PC-3 (cell line): ENCODE measurements at regions not wholly inside any gene's neighbourhood (a gene's known extent, or its start where the extent isn't known, plus 50 kb on each side); places are given as distances from the start of the nearest gene placed in this dataset.

ENCODE experiments used
- EZH2 ChIP-seq: fragments of 300-600 bp; sonication (generic); IDR thresholded peaks from one replicate; pipeline ENCODE4 v1.6.1; 2017; ENCODE audit warnings: antibody characterized with exemption, mild to moderate bottlenecking, low read length; ENCODE audit not compliant: unreplicated experiment
- EZH2phosphoT487 ChIP-seq: fragments of 300-600 bp; sonication (generic); IDR thresholded peaks from 2 replicates; pipeline ENCODE4 v1.6.1; 2018; ENCODE audit warnings: mild to moderate bottlenecking, antibody characterized with exemption, low read length, borderline replicate concordance
- TF ChIP-seq, protein P1 (sequence below): fragments of 300-600 bp; sonication (generic); conservative IDR thresholded peaks from 2 replicates; pipeline ENCODE4 v1.5.1; 2017; ENCODE audit warnings: antibody characterized with exemption, low read depth, mild to moderate bottlenecking, low read length

DNA sequence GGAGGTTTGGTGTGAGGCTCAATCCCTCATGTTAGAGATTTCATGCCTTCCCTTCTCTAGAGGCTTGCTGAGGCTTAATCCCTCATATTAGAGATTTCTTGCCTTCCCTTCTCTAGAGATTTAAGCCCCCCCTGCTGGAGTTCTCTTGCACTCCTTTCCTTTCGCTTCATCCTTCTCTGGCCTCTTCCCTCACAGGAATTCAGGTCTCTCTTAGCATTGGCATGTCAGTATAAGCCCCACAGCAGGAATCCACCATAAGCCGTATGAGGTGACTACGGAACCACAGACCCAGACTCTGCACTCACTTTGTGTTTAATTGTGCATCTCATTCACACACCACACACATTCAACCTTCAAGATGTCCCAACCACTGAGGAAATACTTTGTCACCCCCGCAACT is 338.6 kb upstream of the POU1F1 start:
- TF ChIP-seq, protein P1, sequence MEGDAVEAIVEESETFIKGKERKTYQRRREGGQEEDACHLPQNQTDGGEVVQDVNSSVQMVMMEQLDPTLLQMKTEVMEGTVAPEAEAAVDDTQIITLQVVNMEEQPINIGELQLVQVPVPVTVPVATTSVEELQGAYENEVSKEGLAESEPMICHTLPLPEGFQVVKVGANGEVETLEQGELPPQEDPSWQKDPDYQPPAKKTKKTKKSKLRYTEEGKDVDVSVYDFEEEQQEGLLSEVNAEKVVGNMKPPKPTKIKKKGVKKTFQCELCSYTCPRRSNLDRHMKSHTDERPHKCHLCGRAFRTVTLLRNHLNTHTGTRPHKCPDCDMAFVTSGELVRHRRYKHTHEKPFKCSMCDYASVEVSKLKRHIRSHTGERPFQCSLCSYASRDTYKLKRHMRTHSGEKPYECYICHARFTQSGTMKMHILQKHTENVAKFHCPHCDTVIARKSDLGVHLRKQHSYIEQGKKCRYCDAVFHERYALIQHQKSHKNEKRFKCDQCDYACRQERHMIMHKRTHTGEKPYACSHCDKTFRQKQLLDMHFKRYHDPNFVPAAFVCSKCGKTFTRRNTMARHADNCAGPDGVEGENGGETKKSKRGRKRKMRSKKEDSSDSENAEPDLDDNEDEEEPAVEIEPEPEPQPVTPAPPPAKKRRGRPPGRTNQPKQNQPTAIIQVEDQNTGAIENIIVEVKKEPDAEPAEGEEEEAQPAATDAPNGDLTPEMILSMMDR, result no peak
- no peak for TF ChIP-seq EZH2
- TF ChIP-seq EZH2phosphoT487, result no peak
